ENCODE measurements at regions not wholly inside any gene's neighbourhood (a gene's known extent, or its start where the extent isn't known, plus 50 kb on each side); places are given as distances from the start of the nearest gene placed in this dataset.

GRCh38 chr17:14886200-14886739 is 378.9 kb downstream of the PMP22 start:
- H3K9ac ChIP-seq (ENCODE audit: low read length), result no peak overlapping the region
- no peaks in the 10 kb centered on the region for H3K36me3 ChIP-seq (replicated peaks; ENCODE audit: insufficient read depth, low read length)
- TF ChIP-seq CTCF (IDR thresholded peaks at IDR 0.05; ENCODE audit: low read length) (peak; percentile 34), EZH2 (optimal IDR thresholded peaks at IDR 0.05; ENCODE audit: low read depth, low read length) (no peak)
- no peaks in the 10 kb centered on the region for H3F3A ChIP-seq (ENCODE audit: insufficient read depth, low read length)
- H4K20me1 ChIP-seq (ENCODE audit: insufficient read depth, low read length), result no peaks in the 10 kb centered on the region
- no peaks in the 10 kb centered on the region for H3K9me2 ChIP-seq (replicated peaks; ENCODE audit: insufficient read depth, low read length)
- H3K4me2 ChIP-seq (ENCODE audit: low read depth, low read length), result no peak overlapping the region
- no peak overlapping the region for H2AFZ ChIP-seq (ENCODE audit: low read length)
- H3K4me3 ChIP-seq (ENCODE audit: low read length), result no peak overlapping the region
- no peak overlapping the region for H3K27ac ChIP-seq (ENCODE audit: low read length)
- H3K9me3 ChIP-seq (replicated peaks; ENCODE audit: insufficient read depth, low read length), result no peaks in the 10 kb centered on the region
- peak; percentile 29 for DNase-seq
- H3K27me3 ChIP-seq (replicated peaks; ENCODE audit: insufficient read depth, low read length), result no peaks in the 10 kb centered on the region
- no peaks in the 10 kb centered on the region for H3K4me1 ChIP-seq (ENCODE audit: low read length)
- no peaks in the 10 kb centered on the region for H3K79me2 ChIP-seq (ENCODE audit: low read length)

GRCh38 chr17:14882131-14882530 is 383.0 kb downstream of the PMP22 start:
- TF ChIP-seq CTCF (IDR thresholded peaks at IDR 0.05; ENCODE audit: low read length) (no peak), EZH2 (optimal IDR thresholded peaks at IDR 0.05; ENCODE audit: low read depth, low read length) (no peak), EZH2phosphoT487 (IDR thresholded peaks at IDR 0.05; ENCODE audit: low read length) (no peak)
- no peak for DNase-seq
- Histone ChIP-seq H3K9me3 (replicated peaks; ENCODE audit: insufficient read depth, low read length) (no peaks in the 10 kb centered on the region), H3F3A (ENCODE audit: insufficient read depth, low read length) (no peaks in the 10 kb centered on the region), H2AFZ (ENCODE audit: low read length) (no peak overlapping the region), H3K4me3 (ENCODE audit: low read length) (no peak overlapping the region), H3K36me3 (replicated peaks; ENCODE audit: insufficient read depth, low read length) (no peaks in the 10 kb centered on the region), H3K4me1 (ENCODE audit: low read length) (no peaks in the 10 kb centered on the region), H3K27me3 (replicated peaks; ENCODE audit: insufficient read depth, low read length) (no peaks in the 10 kb centered on the region), H4K20me1 (ENCODE audit: insufficient read depth, low read length) (no peaks in the 10 kb centered on the region), H3K9me2 (replicated peaks; ENCODE audit: insufficient read depth, low read length) (no peaks in the 10 kb centered on the region), H3K4me2 (ENCODE audit: low read depth, low read length) (no peak overlapping the region), H3K79me2 (ENCODE audit: low read length) (no peaks in the 10 kb centered on the region), H3K27ac (ENCODE audit: low read length) (no peak overlapping the region), H3K9ac (ENCODE audit: low read length) (no peak overlapping the region)

GRCh38 chr17:14875557-14876412 is 389.3 kb downstream of the PMP22 start:
- H3K9ac ChIP-seq (ENCODE audit: low read length), result no peak overlapping the region
- no peaks in the 10 kb centered on the region for H4K20me1 ChIP-seq (ENCODE audit: insufficient read depth, low read length)
- no peaks in the 10 kb centered on the region for H3F3A ChIP-seq (ENCODE audit: insufficient read depth, low read length)
- no peak overlapping the region for H3K4me3 ChIP-seq (ENCODE audit: low read length)
- no peaks in the 10 kb centered on the region for H3K9me3 ChIP-seq (replicated peaks; ENCODE audit: insufficient read depth, low read length)
- no peaks in the 10 kb centered on the region for H3K36me3 ChIP-seq (replicated peaks; ENCODE audit: insufficient read depth, low read length)
- H3K79me2 ChIP-seq (ENCODE audit: low read length), result no peaks in the 10 kb centered on the region
- H3K27me3 ChIP-seq (replicated peaks; ENCODE audit: insufficient read depth, low read length), result no peaks in the 10 kb centered on the region
- H2AFZ ChIP-seq (ENCODE audit: low read length), result no peak overlapping the region
- TF ChIP-seq EZH2phosphoT487 (IDR thresholded peaks at IDR 0.05; ENCODE audit: low read length) (no peak), CTCF (IDR thresholded peaks at IDR 0.05; ENCODE audit: low read length) (no peak), EZH2 (optimal IDR thresholded peaks at IDR 0.05; ENCODE audit: low read depth, low read length) (no peak)
- no peak for DNase-seq
- no peaks in the 10 kb centered on the region for H3K9me2 ChIP-seq (replicated peaks; ENCODE audit: insufficient read depth, low read length)
- no peak overlapping the region for H3K4me2 ChIP-seq (ENCODE audit: low read depth, low read length)
- H3K27ac ChIP-seq (ENCODE audit: low read length), result no peak overlapping the region
- H3K4me1 ChIP-seq (ENCODE audit: low read length), result no peaks in the 10 kb centered on the region
